ENCODE measurements at regions not wholly inside any gene's neighbourhood (a gene's known extent, or its start where the extent isn't known, plus 50 kb on each side); places are given as distances from the start of the nearest gene placed in this dataset.
A peak's percentile ranks its signal among the peaks of the same experiment; 100 is the strongest.

DNA sequence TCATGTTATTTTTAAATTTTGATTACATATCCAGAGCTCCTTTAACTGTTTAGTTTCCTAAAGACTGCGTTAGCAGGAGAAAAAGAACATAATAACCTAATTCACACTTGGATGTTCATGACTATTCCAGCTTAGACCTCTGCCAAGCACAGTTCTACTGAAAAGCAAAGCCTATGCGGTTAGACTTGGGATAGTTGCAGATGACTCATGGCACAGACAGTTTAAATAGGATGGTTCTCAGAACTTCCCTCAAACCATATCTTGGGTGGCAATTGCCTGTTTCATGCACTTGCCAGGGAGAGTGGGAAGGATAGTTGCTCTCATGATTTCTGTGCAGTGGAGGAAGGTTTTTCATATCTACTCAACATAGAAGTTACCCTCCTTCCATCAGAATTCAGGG lies 149.7 kb upstream of the KLHL29 start:
- peak; percentile 59 for DNase-seq (ENCODE audit: low read depth)

DNA sequence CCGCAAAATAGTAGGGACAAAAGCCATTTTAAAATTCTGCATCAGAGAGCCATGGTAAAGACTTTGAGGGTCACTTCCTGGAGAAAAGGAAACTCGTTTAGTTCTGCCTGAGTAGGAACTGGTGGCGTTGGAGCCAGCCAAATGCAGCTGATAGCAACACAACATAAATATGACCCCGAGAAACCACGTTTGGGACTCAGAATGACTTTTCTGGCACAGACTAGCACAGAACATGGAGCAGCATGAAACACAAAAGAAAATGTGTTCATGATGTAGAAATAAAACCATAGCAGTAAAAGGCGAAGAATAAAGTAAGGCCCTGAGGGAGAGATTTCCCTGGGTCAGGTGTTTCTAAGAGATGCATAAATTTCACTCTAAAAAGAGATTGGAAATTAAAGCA lies 149.2 kb upstream of the KLHL29 start:
- no peak for DNase-seq (ENCODE audit: low read depth)

DNA sequence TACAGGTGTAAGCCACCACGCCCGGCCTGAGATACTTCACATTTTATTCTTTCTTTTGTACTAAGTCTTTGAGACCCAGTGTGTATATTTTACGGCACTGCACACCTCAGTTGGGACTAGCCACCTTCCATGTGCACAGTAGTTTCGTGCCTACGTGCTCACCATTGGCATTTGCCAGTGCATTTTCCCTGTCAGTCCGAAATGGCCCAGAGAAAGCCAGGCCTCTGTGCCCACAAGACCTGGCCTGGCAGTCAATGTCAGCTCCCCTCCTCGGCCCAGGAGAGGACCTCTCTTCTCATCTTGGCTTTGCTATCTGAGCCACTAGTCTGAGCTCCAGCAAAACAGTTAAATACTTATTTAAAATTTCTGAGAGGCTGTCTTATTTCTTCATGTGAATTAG lies 147.8 kb upstream of the KLHL29 start:
- DNase-seq (ENCODE audit: low read depth): no peak

DNA sequence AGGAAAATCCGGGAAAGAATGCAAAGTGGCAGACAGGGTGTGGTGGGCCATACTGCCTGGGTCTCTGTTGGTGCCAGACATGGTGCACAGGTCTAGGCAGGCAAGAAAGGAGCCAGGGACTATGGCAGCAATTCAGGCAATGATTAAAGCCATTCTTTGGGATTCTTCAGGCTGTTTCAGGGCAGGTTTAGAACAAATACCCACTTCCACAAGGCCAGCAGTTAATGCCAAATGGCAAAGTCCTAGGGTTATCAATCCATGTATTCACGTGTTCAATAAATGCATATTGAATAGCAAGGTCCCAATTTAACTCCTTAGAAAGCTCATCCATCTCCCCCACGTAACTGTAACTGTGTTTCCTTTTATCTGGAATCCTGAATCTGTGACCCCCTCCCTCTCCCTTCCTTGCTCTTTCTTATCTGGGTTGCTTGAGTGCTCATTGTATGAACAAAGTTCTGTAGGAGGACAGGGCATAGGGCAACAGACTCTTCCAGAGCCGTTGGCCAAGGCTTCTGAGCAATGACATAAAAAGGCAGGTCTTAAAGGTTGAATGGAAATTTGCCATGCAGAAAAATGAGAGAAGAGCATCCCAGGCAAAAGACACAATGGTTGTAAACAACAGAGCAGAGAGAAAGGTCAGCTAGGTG lies 146.8 kb upstream of the KLHL29 start:
- no peak for DNase-seq (ENCODE audit: low read depth)

DNA sequence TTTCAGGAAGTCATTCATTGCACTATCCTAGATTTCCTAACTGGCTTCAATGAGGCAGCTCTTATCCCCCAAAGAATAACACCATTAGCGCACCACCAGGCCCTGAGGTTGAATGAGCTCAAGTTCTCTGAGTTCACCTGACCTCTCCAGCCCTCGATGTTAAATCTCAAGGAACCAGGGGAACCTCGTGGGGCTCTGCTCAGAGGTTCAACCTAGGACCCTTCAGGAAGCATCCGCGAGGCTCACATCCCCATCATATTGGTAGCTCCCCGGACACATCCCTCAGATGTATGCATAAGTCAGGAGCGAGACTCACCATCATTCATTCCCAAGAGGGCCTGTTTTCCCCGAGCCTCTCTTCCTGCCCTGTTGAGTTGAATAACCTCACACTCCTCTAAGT lies 145.6 kb upstream of the KLHL29 start:
- DNase-seq (ENCODE audit: low read depth): no peak

DNA sequence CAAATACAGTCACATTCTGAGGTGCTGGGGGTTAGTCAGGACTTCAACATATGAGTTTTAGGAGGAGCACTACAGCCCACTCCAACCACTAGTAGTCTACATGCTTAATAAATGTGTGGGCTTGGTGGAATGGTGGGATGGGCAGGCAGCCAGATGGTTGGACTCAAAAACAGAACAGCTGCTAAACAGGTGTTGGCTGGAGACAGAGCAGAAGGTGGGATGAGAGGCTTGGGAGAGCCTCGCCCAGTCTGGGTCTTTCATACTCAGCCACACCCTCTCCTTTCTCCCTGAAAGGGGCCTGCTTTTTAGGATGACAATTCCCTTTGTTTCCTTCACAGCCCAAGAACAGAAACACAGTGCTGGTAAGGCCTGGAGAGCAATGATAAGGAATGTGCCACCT lies 143.9 kb upstream of the KLHL29 start:
- DNase-seq (ENCODE audit: low read depth): no peak

- DNase-seq (ENCODE audit: low read depth): peak; percentile 43
Observed at GRCh38 chr2:23241611-23242245, 143.3 kb upstream of the KLHL29 start.

DNA sequence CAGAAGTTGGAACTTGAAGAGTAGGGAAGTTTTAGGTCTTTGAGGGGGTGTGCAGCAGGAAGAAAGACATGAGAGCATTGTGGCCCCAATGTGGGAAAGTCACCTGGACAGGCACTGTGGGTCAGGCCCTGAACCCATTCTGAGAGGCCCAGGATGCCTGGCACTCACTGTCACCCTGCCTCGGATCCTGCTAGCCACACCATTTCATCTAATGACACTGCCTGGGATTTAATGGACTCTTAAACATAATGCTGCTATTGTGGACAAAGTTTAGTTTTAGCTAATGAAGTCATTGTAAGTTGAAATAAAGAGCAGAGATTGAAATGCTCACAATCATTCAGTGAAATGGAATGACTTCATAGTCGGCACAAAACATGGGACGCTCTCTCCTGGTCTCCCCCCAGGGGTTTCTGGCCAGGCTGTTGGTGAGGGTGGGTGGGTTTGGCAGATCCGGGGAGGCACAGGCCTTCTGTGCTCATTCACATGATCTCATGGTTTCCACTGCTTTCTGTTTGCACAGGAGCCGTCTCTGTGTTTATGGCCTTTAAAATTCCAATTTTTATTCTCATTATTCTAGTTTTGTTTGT lies 141.8 kb upstream of the KLHL29 start:
- DNase-seq (ENCODE audit: low read depth): no peak

DNA sequence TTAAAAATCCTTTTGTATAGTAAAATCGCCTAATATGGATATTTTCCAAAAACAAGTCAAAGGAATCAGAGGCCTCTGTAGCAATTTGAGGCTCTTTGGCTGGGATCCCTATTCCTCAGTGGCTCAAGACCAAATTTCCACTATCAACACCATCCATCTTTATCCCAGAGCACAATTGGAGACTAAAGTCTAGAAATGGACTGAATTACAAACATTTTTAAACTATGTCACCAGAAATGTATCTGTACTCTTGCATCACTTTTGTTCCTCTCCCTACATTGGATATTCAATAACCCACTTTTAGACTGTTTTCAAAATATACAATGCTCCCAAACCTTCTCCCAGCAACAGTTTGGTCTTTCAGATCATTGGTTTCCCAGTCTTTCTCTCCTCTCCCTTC lies 140.4 kb upstream of the KLHL29 start:
- no peak for DNase-seq (ENCODE audit: low read depth)

- DNase-seq (ENCODE audit: low read depth): no peak
Observed at GRCh38 chr2:23246992-23247683, 137.8 kb upstream of the KLHL29 start.

DNA sequence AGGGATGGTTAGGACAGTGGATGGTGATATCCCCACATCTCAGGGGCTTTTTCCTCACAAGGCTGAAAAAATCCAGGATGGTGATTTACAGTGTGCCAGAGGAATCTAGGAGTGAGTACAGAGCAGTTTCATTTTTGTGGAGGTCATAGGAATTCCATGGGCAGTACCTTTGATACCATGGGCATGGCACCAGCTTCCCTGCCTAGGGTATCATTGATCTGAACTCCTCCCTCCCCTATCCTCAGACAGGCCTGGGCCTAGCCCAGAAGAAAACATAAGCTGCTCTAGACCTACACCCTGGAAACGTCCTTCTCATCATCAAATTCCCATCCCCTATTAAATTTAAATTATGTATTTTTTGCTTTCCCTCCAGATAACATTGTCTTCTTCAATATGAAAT lies 136.3 kb upstream of the KLHL29 start:
- no peak for DNase-seq (ENCODE audit: low read depth)

GRCh38 chr2:23249348-23249747 lies 135.6 kb upstream of the KLHL29 start:
- no peak for DNase-seq (ENCODE audit: low read depth)

GRCh38 chr2:23250371-23250770 lies 134.6 kb upstream of the KLHL29 start:
- DNase-seq (ENCODE audit: low read depth): no peak

GRCh38 chr2:23256643-23257042 lies 128.3 kb upstream of the KLHL29 start:
- no peak for DNase-seq (ENCODE audit: low read depth)

DNA sequence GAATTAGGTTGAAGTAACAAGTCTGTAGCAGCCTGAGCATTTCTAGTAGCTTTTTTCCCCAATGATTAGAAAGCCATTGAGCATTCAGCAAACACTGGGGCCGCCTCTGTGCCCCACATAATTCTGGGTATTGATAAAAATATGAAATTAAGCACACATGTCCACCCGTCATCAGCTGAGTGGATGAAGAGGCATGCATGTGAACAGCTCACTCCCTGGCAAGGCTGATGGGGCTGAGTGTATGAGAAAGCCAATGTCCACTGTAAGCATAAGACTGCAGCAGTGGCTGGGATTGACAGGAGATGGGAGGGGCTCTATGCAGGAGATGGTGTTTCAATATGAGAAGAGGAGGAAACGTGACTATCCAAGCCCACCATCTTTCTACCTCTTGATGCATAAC lies 124.4 kb upstream of the KLHL29 start:
- no peak for DNase-seq (ENCODE audit: low read depth)

- DNase-seq (ENCODE audit: low read depth): no peak
Observed at GRCh38 chr2:23268467-23269263, 116.3 kb upstream of the KLHL29 start.

- no peak for DNase-seq (ENCODE audit: low read depth)
Observed at GRCh38 chr2:23269747-23270146, 115.2 kb upstream of the KLHL29 start.

DNA sequence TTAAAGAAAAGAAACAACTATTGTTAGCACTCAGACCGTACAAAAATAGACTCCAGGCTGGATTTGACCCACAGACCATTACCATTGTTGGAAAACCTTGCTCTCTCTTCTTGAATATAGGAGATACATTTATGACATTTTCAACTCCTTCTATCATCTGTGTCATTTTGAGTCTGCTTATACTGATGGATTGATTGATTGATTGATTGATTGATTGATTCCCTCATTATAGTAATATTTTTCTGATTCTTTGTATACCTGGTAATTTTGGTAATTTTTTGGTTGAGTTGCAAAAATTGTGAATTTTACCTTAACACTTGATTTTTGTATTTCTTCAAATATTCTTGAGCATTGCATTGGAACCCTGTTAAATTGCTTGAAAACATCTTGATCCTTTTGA lies 114.2 kb upstream of the KLHL29 start:
- no peak for DNase-seq (ENCODE audit: low read depth)

DNA sequence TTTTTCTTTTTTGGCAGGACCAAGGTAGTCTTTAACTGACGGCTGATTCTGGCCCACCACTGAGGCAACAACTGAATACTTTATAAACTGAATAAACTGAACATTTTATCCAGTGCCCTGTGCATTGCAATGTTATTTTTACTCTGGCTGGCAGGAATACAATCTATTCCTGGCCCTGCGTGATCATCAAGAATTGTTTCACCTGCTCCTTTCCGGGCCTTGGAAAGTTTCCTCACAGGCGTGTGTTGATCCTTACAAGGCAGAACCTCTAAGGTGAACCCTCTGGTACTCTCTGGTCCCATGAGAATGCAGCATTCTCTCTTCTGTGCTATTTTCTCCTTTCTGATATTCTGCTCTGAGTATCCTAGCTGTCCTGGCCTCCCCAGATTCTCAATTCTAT lies 113.7 kb upstream of the KLHL29 start:
- DNase-seq (ENCODE audit: low read depth): no peak

DNA sequence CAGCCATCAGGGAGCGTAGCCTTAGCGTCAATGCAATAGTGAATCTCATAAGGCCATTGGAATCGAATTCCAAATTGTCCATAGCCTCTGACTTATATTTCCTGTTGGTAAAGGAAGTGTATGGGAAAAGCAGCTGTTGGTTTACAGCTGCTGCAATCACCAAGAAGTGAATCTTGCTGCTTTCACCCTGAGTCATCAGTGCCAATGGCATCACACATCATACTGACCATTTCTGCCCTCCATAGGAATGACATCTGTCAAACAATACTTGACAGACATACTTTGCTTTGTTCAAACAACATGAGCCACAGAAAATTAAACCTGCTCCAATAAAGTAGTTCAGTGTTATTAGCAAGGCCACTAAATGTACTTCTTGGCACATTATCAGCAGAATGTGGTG lies 111.2 kb upstream of the KLHL29 start:
- no peak for DNase-seq (ENCODE audit: low read depth)

DNA sequence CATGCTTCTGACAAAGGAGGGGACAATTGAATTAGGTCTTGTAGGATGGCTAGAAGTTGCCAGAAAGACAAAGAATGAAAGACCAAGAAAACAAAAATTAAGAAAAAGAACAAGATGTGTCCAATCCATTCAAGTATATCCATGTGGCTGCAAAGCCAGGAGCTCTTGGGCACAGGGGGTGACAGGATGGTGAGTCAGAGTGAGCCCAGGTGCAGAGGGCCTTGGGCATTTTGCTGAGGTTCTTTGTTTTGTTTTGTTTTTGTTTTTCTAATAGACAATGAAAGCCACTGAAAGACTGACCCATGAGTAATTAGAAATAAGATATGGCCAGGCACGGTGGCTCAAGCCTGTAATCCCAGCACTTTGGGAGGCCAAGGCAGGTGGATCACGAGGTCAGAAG lies 104.6 kb upstream of the KLHL29 start:
- peak; percentile 63 for DNase-seq (ENCODE audit: low read depth)

- peak; percentile 29 for DNase-seq (ENCODE audit: low read depth)
Observed at GRCh38 chr2:23283653-23284052, 101.3 kb upstream of the KLHL29 start.
